Mesothelial cell of epicardium (in vitro differentiated cells): ENCODE measurements at regions not wholly inside any gene's neighbourhood (a gene's known extent, or its start where the extent isn't known, plus 50 kb on each side); places are given as distances from the start of the nearest gene placed in this dataset.

Experiments
- DNase-seq, 2 experiments: peaks; one replicate each; pipeline ENCODE4 v3.0.0; 2021; ENCODE audit warnings: low spot score in 2 of 2; ENCODE audit not compliant: unreplicated experiment in 2 of 2
- H3K27ac Mint-ChIP-seq: 2 replicates; pipeline ENCODE4 v1.8.0; 2021; ENCODE audit warnings: mixed read lengths
- H3K27me3 Mint-ChIP-seq: 2 replicates; pipeline ENCODE4 v1.8.0; 2021; ENCODE audit warnings: low read depth, mixed read lengths
- H3K36me3 Mint-ChIP-seq: 2 replicates; pipeline ENCODE4 v1.8.0; 2021; ENCODE audit warnings: mixed read lengths
- H3K4me1 Mint-ChIP-seq: 2 replicates; pipeline ENCODE4 v1.8.0; 2021; ENCODE audit warnings: mixed read lengths
- H3K4me3 Mint-ChIP-seq: 2 replicates; pipeline ENCODE4 v1.8.0; 2021; ENCODE audit warnings: mild to moderate bottlenecking, moderate library complexity, mixed read lengths
- H3K9me3 Mint-ChIP-seq: 2 replicates; pipeline ENCODE4 v1.8.0; 2021; ENCODE audit warnings: mixed read lengths
- CTCF ChIP-seq: fragments of 200-600 bp; sonication (generic); IDR thresholded peaks from one replicate; pipeline ENCODE4 v1.5.0; 2021; ENCODE audit warnings: antibody characterized with exemption; ENCODE audit not compliant: unreplicated experiment

- DNase-seq = no peak
- Mint-ChIP-seq H3K4me1 (peaks cover 2% of the 10 kb centered on the region), H3K36me3 (no peaks in the 10 kb centered on the region), H3K27me3 (peaks cover 31% of the 10 kb centered on the region), H3K4me3 (no peak overlapping the region), H3K9me3 (no peaks in the 10 kb centered on the region), H3K27ac (no peak overlapping the region)
- TF ChIP-seq CTCF = no peak
These were observed 267.8 kb downstream of the PMP22 start for GRCh38 chr17:14997290-14997689.

- no peak for TF ChIP-seq CTCF
- Mint-ChIP-seq H3K4me1 (no peaks in the 10 kb centered on the region), H3K27ac (no peak overlapping the region), H3K9me3 (no peaks in the 10 kb centered on the region), H3K36me3 (no peaks in the 10 kb centered on the region), H3K27me3 (peaks cover 44% of the 10 kb centered on the region), H3K4me3 (no peak overlapping the region)
- DNase-seq = no peak
These were observed 279.0 kb downstream of the PMP22 start for GRCh38 chr17:14986127-14986526.

- Mint-ChIP-seq H3K27ac (no peak overlapping the region), H3K36me3 (no peaks in the 10 kb centered on the region), H3K4me3 (no peak overlapping the region), H3K9me3 (peaks cover 40% of the 10 kb centered on the region), H3K27me3 (peaks cover 25% of the 10 kb centered on the region), H3K4me1 (no peaks in the 10 kb centered on the region)
- no peak for DNase-seq
- no peak for TF ChIP-seq CTCF
These were observed 292.3 kb downstream of the PMP22 start for GRCh38 chr17:14972844-14973243.

- no peak for TF ChIP-seq CTCF
- no peak overlapping the region for H3K27ac Mint-ChIP-seq
- peaks cover 44% of the 10 kb centered on the region for H3K9me3 Mint-ChIP-seq
- H3K4me3 Mint-ChIP-seq = no peak overlapping the region
- DNase-seq = no peak
- H3K27me3 Mint-ChIP-seq = peaks cover 13% of the 10 kb centered on the region
- no peaks in the 10 kb centered on the region for H3K36me3 Mint-ChIP-seq
- H3K4me1 Mint-ChIP-seq = no peaks in the 10 kb centered on the region
These were observed 294.1 kb downstream of the PMP22 start for GRCh38 chr17:14971054-14971453.

- Mint-ChIP-seq H3K36me3 (no peaks in the 10 kb centered on the region), H3K4me1 (no peaks in the 10 kb centered on the region), H3K27me3 (peaks cover 23% of the 10 kb centered on the region), H3K27ac (no peak overlapping the region), H3K9me3 (peaks cover 5% of the 10 kb centered on the region), H3K4me3 (no peak overlapping the region)
- TF ChIP-seq CTCF = no peak
- DNase-seq = no peak
These were observed 305.9 kb downstream of the PMP22 start for GRCh38 chr17:14959106-14959648.

- TF ChIP-seq CTCF = no peak
- Mint-ChIP-seq H3K9me3 (peaks cover 5% of the 10 kb centered on the region), H3K4me3 (no peak overlapping the region), H3K36me3 (no peaks in the 10 kb centered on the region), H3K4me1 (no peaks in the 10 kb centered on the region), H3K27me3 (peaks cover 17% of the 10 kb centered on the region), H3K27ac (no peak overlapping the region)
- DNase-seq = no peak
These were observed 311.7 kb downstream of the PMP22 start for GRCh38 chr17:14953405-14953804.
